GM10248 (cell line): ENCODE measurements at regions not wholly inside any gene's neighbourhood (a gene's known extent, or its start where the extent isn't known, plus 50 kb on each side); places are given as distances from the start of the nearest gene placed in this dataset.
"Not testable (repeated sequence)": the region's sequence is repeated elsewhere in the genome, so short reads cannot be mapped to it uniquely, and the experiment has no call there.

Experiments
- CTCF ChIA-PET: fragments of 300-600 bp; sonication (Branson Sonifier 250); formaldehyde crosslinking; extraction: SDS; loops from one replicate; lab custom pipeline; 2021; ENCODE audit warnings: antibody characterized with exemption; lab: Yijun Ruan, JAX
- POLR2A ChIA-PET: fragments of 350-650 bp; sonication (Branson Sonifier 250); formaldehyde crosslinking; extraction: SDS; loops from one replicate; lab custom pipeline; 2020; ENCODE audit warnings: antibody characterized with exemption; lab: Yijun Ruan, JAX
- DNase-seq: peaks from one replicate; pipeline ENCODE4 v3.0.0; 2012; ENCODE audit errors: extremely low spot score
- TF ChIP-seq, protein P1 (sequence below): IDR thresholded peaks from 2 replicates; pipeline ENCODE4 v1.5.1; 2012; ENCODE audit warnings: mild to moderate bottlenecking, low read depth; ENCODE audit errors: extremely low read depth, missing control alignments, control extremely low read depth

DNA sequence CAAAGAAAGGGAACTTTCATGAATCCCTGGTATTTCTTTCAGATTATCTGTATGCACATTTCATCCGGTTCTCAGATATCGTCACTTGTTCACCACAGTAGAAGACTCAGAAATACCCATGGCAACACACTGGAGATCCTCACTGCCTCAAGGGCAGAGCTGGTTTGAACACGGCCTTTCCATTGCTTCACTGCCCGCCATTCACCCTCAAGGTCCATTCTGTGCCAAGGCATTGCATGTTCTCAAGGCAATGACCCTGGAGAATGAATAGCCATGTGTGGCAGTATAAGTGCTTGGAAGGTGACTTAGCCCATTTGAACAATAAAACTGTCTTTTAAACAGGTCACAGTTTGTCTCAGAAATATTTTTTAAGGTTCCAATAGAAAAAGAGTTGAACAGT lies 606.5 kb downstream of the IPMK start:
- TF ChIP-seq, protein P1, sequence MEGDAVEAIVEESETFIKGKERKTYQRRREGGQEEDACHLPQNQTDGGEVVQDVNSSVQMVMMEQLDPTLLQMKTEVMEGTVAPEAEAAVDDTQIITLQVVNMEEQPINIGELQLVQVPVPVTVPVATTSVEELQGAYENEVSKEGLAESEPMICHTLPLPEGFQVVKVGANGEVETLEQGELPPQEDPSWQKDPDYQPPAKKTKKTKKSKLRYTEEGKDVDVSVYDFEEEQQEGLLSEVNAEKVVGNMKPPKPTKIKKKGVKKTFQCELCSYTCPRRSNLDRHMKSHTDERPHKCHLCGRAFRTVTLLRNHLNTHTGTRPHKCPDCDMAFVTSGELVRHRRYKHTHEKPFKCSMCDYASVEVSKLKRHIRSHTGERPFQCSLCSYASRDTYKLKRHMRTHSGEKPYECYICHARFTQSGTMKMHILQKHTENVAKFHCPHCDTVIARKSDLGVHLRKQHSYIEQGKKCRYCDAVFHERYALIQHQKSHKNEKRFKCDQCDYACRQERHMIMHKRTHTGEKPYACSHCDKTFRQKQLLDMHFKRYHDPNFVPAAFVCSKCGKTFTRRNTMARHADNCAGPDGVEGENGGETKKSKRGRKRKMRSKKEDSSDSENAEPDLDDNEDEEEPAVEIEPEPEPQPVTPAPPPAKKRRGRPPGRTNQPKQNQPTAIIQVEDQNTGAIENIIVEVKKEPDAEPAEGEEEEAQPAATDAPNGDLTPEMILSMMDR = no peak
- ChIA-PET CTCF (interaction anchor here (1.2 to 1.3 kb wide), 2 partner anchors 11 to 323 kb away, joined by 3 to 4 read pairs; no protein-coding TSS in a partner anchor), POLR2A (no interaction called here)
- DNase-seq = no peak

DNA sequence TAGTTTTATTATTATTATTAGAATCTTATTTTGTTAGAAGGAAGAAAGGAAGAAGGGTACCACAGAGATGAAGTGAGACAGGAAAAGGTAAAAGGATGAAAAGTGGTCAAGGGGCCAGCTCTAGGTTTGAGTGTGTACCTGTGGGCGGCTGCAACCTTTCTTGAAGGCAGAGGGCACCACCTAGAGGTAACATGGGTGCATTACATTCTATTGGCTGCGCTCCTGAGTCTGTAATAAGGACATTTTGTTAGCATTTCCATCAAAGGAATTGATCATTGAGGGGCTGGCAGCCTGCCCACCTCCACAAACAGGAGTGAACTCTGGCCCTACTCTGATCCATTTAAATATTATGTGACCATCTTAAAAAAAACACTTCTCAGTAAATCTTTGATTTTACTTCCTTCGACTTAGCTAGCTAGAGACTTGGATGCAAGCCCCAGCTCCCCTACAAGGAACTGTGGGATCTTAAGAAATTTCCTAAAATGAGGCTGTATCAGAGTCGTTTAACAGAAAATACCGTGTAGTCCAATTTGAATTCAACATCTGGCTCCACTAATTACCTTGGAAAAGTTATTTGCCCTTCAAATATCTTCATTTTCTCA lies 610.4 kb downstream of the IPMK start:
- ChIA-PET CTCF (interaction anchor here (0.6 to 5.9 kb wide), 26 partner anchors 9 to 1979 kb away, joined by 3 to 49 read pairs (median 4); no protein-coding TSS in a partner anchor), POLR2A (no interaction called here)
- TF ChIP-seq, protein P1 = peak; percentile 80
- peak; percentile 40 for DNase-seq

DNA sequence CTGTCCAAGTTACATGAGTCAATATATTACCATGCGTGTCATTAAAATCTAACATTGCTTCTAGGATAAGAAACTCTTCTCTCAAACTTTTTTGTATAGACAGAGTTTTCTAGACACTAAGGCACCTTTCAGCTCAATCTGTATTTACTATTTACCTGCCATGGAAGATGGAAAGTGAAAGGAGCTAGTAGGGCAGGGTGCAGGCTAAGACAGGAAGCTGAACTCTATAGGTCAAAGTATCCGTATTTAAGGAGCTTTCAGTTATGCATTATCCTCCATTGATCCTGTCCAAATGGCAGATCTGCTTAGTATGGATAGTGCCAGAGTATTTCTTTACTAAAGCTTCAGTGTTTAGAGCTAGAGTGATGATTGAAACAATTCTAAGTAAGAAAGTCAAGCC lies 612.8 kb downstream of the IPMK start:
- TF ChIP-seq, protein P1 = no peak
- ChIA-PET POLR2A (no interaction called here), CTCF (interaction anchor here (1.4 to 5.9 kb wide), 4 partner anchors 14 to 314 kb away, joined by 3 to 49 read pairs (median 24); no protein-coding TSS in a partner anchor)
- DNase-seq = no peak

DNA sequence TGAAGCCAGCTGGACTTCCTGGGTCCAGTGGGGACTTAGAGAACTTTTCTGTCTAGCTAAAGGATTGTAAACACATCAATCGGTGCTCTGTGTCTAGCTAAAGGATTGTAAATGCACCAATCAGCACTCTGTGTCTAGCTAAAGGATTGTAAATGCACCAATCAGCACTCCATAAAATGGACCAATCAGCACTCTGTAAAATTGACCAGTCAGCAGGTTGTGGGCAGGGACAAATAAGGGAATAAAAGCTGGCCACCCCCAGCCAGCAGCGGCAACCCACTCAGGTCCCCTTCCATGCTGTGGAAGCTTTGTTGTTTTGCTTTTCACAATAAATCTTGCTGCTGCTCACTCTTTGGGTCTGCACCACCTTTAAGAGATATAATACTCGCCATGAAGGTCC lies 622.6 kb downstream of the IPMK start:
- DNase-seq, POLR2A ChIA-PET: not testable (repeated sequence)
- CTCF ChIA-PET = interaction anchor here (0.8 to 2.7 kb wide), 2 partner anchors 13 to 15 kb away, joined by 3 to 19 read pairs; no protein-coding TSS in a partner anchor

DNA sequence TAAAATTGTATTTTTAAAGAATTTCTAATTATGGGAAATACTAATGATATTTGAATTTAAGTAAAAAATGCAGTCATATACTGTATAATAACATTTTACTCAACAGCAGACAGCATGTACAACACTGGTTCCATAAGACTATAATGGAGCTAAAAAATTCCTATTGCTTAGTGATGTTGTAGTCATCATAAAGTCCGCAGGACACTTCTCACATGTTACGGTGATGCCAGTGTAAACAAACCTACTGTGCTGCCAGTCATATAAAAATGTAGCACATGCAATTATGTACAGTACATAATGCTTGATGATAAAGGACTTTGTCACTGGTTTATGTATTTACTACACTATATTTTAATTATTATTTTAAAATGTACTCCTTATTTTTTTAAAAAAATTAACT lies 629.3 kb downstream of the IPMK start:
- ChIA-PET POLR2A (no interaction called here), CTCF (no interaction called here)
- TF ChIP-seq, protein P1 = no peak
- no peak for DNase-seq

DNA sequence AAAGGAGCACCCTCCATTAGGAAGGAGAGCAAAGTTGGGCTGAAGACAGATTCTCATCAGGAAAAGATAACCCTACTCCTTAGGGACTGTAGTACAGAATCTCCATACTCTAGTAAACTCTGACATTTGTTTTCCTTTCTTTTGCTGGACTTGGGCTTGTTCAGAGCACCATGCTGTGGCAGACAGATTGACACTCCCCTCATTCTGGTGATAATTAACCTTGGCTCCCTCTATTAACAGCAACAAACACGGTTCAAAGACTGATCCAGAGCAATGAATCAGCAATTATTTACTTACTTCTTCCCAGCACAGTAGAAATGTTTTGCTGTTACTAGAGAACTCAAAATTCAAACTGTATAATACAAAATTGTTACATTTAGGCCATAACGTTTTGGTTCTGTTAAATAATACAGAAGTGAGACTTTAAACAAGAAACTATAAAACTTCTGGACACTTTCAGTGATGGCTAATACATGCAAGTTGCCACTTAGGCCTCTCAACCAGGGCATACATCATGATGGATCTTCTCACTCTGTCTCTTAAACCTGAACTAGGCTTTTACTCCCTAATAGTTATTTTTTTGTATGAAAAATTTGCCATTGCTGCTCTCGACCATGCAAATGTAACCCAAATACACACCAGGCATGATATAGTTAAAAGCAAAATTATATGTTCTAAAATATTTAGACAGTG lies 639.0 kb downstream of the IPMK start:
- POLR2A ChIA-PET = no interaction called here
- DNase-seq = no peak
- TF ChIP-seq, protein P1 = no peak
- CTCF ChIA-PET = interaction anchor here (0.9 kb wide), 1 partner anchor 29 kb away, joined by 3 read pairs; no protein-coding TSS in a partner anchor
